Loucy (cell line): ENCODE measurements at regions not wholly inside any gene's neighbourhood (a gene's known extent, or its start where the extent isn't known, plus 50 kb on each side); places are given as distances from the start of the nearest gene placed in this dataset.

Source experiments
- EZH2phosphoT487 ChIP-seq: fragments of 200-600 bp; IDR thresholded peaks from 2 replicates; pipeline ENCODE4 v1.6.1; 2018; ENCODE audit warnings: antibody characterized with exemption, mild to moderate bottlenecking, moderate library complexity, borderline replicate concordance
- TF ChIP-seq, protein P1 (sequence below): fragments of 200-600 bp; sonication (generic); conservative IDR thresholded peaks from 2 replicates; pipeline ENCODE4 v1.5.1; 2014; ENCODE audit warnings: mild to moderate bottlenecking, antibody characterized with exemption, low read length

DNA sequence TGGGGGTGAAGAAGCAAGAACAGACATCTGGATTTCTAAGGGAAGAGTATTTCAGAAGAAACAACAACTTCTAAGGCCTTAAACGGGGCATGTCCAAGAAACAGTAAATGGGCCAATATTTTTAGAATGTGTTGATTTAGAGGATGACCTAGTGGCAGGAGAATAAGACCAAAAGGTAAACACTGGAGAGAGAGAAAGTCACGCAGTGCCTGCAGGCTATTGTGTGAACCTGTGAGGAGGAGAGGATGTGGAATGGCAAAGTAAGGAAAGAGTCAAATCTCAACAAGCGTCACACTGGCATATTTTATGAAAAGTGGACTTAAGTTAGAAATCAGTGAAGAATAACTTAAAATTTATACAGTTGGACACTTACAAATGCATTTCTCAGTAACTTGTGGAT, 78.1 kb upstream of the EGFR start:
- TF ChIP-seq, protein P1, sequence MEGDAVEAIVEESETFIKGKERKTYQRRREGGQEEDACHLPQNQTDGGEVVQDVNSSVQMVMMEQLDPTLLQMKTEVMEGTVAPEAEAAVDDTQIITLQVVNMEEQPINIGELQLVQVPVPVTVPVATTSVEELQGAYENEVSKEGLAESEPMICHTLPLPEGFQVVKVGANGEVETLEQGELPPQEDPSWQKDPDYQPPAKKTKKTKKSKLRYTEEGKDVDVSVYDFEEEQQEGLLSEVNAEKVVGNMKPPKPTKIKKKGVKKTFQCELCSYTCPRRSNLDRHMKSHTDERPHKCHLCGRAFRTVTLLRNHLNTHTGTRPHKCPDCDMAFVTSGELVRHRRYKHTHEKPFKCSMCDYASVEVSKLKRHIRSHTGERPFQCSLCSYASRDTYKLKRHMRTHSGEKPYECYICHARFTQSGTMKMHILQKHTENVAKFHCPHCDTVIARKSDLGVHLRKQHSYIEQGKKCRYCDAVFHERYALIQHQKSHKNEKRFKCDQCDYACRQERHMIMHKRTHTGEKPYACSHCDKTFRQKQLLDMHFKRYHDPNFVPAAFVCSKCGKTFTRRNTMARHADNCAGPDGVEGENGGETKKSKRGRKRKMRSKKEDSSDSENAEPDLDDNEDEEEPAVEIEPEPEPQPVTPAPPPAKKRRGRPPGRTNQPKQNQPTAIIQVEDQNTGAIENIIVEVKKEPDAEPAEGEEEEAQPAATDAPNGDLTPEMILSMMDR = no peak
- TF ChIP-seq EZH2phosphoT487 = no peak
